ENCODE measurements at regions not wholly inside any gene's neighbourhood (a gene's known extent, or its start where the extent isn't known, plus 50 kb on each side); places are given as distances from the start of the nearest gene placed in this dataset.

- no peak for FAIRE-seq
- H3K36me3 ChIP-seq (ENCODE audit: control insufficient read depth in 2 of 2, extremely low read depth in 1 of 2, insufficient read depth in 2 of 2, low read length in 2 of 2) = no peaks in the 10 kb centered on the region
- no peaks in the 10 kb centered on the region for H3K79me2 ChIP-seq (ENCODE audit: control insufficient read depth, insufficient read depth, low read length)
- H2AFZ ChIP-seq (ENCODE audit: control insufficient read depth, low read length) = no peak overlapping the region
- H3K4me3 ChIP-seq (ENCODE audit: control insufficient read depth in 2 of 3, extremely low read depth in 1 of 3, insufficient read depth in 2 of 3, low read depth in 1 of 3, low read length in 3 of 3) = no peak overlapping the region
- H3K9ac ChIP-seq (ENCODE audit: control insufficient read depth, extremely low read depth, insufficient read depth, low read length) = no peak overlapping the region
- no peaks in the 10 kb centered on the region for H3K9me1 ChIP-seq (ENCODE audit: control insufficient read depth, extremely low read depth, insufficient read depth, low read length)
- H3K27ac ChIP-seq (ENCODE audit: control insufficient read depth, insufficient read depth, low read length) = no peak overlapping the region
- dilution Hi-C loops (cut with MboI; ENCODE audit: extremely low pct_ligation_motif_present, low sequenced_read_pairs) = no loop called here
- H4K20me1 ChIP-seq (ENCODE audit: control insufficient read depth, extremely low read depth, insufficient read depth, low read length) = no peaks in the 10 kb centered on the region
- TF ChIP-seq EZH2 (IDR thresholded peaks at IDR 0.05; ENCODE audit: low read length) (no peak), CTCF (optimal IDR thresholded peaks at IDR 0.05 in 1 of 3, IDR thresholded peaks at IDR 0.05 in 1 of 3, conservative IDR thresholded peaks at IDR 0.05 in 1 of 3; ENCODE audit: extremely low read depth in 1 of 3, insufficient read depth in 2 of 3, low read length in 3 of 3) (no peak)
- no peaks in the 10 kb centered on the region for H3K4me1 ChIP-seq (ENCODE audit: control insufficient read depth, extremely low read depth, insufficient read depth, low read length)
- H3K4me2 ChIP-seq (ENCODE audit: control insufficient read depth, extremely low read depth, insufficient read depth, low read depth, low read length) = no peak overlapping the region
- H3K9me3 ChIP-seq (ENCODE audit: control insufficient read depth, low read depth, low read length) = no peaks in the 10 kb centered on the region
- no peak for DNase-seq (ENCODE audit: low read depth, low spot score)
- H3K27me3 ChIP-seq (ENCODE audit: control insufficient read depth, extremely low read depth, insufficient read depth, low read length) = no peaks in the 10 kb centered on the region
Measured at GRCh38 chr21:24945910-24946309, 661.4 kb downstream of the MRPL39 start.

- FAIRE-seq (no peak), DNase-seq (ENCODE audit: low read depth, low spot score) (no peak)
- Histone ChIP-seq H3K79me2 (ENCODE audit: control insufficient read depth, insufficient read depth, low read length) (no peaks in the 10 kb centered on the region), H3K9me1 (ENCODE audit: control insufficient read depth, extremely low read depth, insufficient read depth, low read length) (no peaks in the 10 kb centered on the region), H3K4me3 (ENCODE audit: control insufficient read depth in 2 of 3, extremely low read depth in 1 of 3, insufficient read depth in 2 of 3, low read depth in 1 of 3, low read length in 3 of 3) (no peak overlapping the region), H3K27me3 (ENCODE audit: control insufficient read depth, extremely low read depth, insufficient read depth, low read length) (no peaks in the 10 kb centered on the region), H3K4me2 (ENCODE audit: control insufficient read depth, extremely low read depth, insufficient read depth, low read depth, low read length) (no peak overlapping the region), H3K27ac (ENCODE audit: control insufficient read depth, insufficient read depth, low read length) (no peak overlapping the region), H3K4me1 (ENCODE audit: control insufficient read depth, extremely low read depth, insufficient read depth, low read length) (no peaks in the 10 kb centered on the region), H4K20me1 (ENCODE audit: control insufficient read depth, extremely low read depth, insufficient read depth, low read length) (no peaks in the 10 kb centered on the region), H3K9me3 (ENCODE audit: control insufficient read depth, low read depth, low read length) (no peaks in the 10 kb centered on the region), H3K9ac (ENCODE audit: control insufficient read depth, extremely low read depth, insufficient read depth, low read length) (no peak overlapping the region), H2AFZ (ENCODE audit: control insufficient read depth, low read length) (no peak overlapping the region), H3K36me3 (ENCODE audit: control insufficient read depth in 2 of 2, extremely low read depth in 1 of 2, insufficient read depth in 2 of 2, low read length in 2 of 2) (no peaks in the 10 kb centered on the region)
- dilution Hi-C loops (cut with MboI; ENCODE audit: extremely low pct_ligation_motif_present, low sequenced_read_pairs) = no loop called here
- TF ChIP-seq CTCF (optimal IDR thresholded peaks at IDR 0.05 in 1 of 3, IDR thresholded peaks at IDR 0.05 in 1 of 3, conservative IDR thresholded peaks at IDR 0.05 in 1 of 3; ENCODE audit: extremely low read depth in 1 of 3, insufficient read depth in 2 of 3, low read length in 3 of 3) (no peak), EZH2 (IDR thresholded peaks at IDR 0.05; ENCODE audit: low read length) (no peak)
Measured at GRCh38 chr21:24941316-24942185, 665.7 kb downstream of the MRPL39 start.

All from keratinocyte (primary cell).